RWPE1 (cell line): ENCODE measurements at regions not wholly inside any gene's neighbourhood (a gene's known extent, or its start where the extent isn't known, plus 50 kb on each side); places are given as distances from the start of the nearest gene placed in this dataset.
"Not testable (repeated sequence)": the region's sequence is repeated elsewhere in the genome, so short reads cannot be mapped to it uniquely, and the experiment has no call there.

ENCODE experiments used
- CTCF ChIA-PET: fragments of 350-600 bp; sonication (Branson Sonifier 250); formaldehyde crosslinking; extraction: SDS; loops from one replicate; lab custom pipeline; 2021; lab: Yijun Ruan, JAX
- POLR2A ChIA-PET: fragments of 400-600 bp; formaldehyde crosslinking; extraction: SDS; loops from one replicate; lab custom pipeline; 2020; ENCODE audit warnings: antibody characterized with exemption; ENCODE audit not compliant: low non-redundant PET; lab: Yijun Ruan, JAX
- DNase-seq: peaks from one replicate; pipeline ENCODE4 v3.0.0; 2012; ENCODE audit warnings: low spot score
- H3K27ac ChIP-seq: fragments of 450-650 bp; 2 replicates; pipeline ENCODE4 v1.5.1; 2017
- TF ChIP-seq, protein P1 (sequence below): fragments of 450-650 bp; conservative IDR thresholded peaks from 2 replicates; pipeline ENCODE4 v1.5.1; 2017; ENCODE audit warnings: low read depth, mild to moderate bottlenecking

DNA sequence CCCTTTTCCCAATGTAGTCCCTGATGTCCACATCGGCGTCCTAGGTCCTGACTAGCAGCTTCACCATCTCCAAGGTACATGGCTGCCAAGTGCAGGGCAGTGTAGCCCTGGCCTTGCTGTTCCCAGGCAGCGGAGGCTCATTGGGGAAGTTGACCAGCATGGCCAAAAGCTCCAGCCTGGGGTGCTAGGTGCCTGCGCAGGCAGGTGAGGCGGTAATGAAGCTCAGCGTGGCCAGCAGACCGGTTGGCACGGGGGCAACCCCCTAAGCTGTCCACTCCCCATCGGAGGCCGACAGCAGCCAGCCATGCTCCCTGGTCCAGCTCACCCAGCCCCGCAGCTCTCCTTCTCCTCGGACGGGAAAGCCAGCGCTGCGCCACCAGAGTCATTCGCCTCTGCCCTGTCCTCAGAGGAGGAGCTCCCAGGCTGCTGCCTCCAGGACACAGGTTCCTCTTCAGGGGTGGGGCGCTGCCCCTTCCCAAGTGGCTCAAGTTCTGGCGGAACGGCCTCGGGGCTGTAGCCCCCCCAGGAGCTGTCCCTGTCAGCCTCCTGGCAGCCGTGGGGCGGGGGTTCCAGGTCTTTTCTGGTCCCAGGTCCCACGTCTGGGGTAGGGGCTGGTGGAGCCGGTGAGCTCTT, 1218.2 kb downstream of the FOXD4L5 start:
- ChIA-PET POLR2A (no interaction called here), CTCF (no interaction called here)
- H3K27ac ChIP-seq: no peak overlapping the region
- TF ChIP-seq, protein P1, sequence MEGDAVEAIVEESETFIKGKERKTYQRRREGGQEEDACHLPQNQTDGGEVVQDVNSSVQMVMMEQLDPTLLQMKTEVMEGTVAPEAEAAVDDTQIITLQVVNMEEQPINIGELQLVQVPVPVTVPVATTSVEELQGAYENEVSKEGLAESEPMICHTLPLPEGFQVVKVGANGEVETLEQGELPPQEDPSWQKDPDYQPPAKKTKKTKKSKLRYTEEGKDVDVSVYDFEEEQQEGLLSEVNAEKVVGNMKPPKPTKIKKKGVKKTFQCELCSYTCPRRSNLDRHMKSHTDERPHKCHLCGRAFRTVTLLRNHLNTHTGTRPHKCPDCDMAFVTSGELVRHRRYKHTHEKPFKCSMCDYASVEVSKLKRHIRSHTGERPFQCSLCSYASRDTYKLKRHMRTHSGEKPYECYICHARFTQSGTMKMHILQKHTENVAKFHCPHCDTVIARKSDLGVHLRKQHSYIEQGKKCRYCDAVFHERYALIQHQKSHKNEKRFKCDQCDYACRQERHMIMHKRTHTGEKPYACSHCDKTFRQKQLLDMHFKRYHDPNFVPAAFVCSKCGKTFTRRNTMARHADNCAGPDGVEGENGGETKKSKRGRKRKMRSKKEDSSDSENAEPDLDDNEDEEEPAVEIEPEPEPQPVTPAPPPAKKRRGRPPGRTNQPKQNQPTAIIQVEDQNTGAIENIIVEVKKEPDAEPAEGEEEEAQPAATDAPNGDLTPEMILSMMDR: no peak
- no peak for DNase-seq

DNA sequence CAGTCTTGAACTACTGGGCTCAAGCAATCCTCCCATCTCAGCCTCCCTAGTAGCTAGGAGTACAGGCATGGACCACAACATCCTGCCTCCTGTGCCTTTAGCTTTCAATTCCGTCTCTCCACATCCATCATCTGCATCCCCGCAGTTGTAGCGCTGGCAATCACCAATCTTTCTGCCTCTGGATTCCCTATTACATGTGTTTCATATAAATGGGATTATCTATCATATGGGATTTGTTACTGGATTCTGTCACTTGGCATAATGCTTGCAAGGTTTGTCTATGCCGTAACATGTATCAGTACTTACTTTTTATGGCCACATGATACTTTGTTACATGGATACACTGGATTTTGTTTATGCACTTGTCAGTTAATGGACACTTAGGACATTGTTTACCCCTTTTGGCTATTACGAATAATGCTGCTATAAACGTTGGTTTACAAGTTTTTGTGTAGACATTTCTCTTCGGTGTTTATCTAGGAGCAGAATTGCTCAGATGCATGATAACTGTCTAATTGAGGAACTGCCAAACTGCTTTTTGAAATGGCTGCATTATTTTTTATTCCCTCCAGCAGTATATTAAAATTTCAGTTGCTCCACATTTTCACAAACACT, 1223.9 kb downstream of the FOXD4L5 start:
- ChIA-PET POLR2A (no interaction called here), CTCF (no interaction called here)
- no peak overlapping the region for H3K27ac ChIP-seq
- TF ChIP-seq, protein P1: no peak
- DNase-seq: no peak

DNA sequence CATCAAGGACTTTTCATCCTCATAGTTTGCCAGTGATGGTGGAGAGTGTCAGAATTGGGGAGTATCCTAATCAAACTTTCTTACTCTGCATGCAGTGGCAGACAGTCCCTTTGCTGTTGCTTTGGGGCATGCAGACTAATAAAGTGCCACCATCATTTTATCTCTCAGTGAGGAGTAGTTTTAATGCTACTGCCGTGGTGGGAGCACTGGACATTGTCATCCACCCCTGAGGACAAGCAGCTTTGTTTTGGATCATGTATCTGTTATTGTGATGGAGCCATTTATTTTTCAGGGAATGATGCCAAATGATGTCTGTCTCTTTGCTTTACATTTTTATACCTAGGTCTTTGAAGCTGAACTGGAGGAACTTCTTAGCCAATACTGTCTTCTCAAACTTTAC, 1226.9 kb downstream of the FOXD4L5 start:
- POLR2A ChIA-PET, CTCF ChIA-PET: not testable (repeated sequence)

DNA sequence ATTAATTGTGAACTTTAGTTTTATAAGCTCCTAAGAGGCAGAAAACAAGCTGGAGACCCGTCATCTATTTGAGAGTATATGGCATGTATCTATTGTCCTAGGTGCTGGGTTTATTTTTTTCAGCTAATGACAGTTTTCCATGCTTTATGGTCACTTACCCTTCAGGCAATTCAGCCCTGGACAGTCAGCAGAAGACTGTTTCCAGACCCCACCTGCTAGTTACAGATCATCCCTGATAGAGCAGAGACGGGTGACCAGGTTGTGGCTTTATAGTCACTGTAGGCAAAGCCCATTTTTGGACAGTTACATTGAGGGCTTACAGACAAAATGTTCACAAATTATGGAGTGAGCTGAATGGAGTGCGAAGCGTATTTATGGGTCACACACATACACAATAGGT, 1227.5 kb downstream of the FOXD4L5 start:
- H3K27ac ChIP-seq: no peak overlapping the region
- ChIA-PET CTCF (no interaction called here), POLR2A (no interaction called here)
- TF ChIP-seq, protein P1: no peak
- no peak for DNase-seq

More for the DNA sequence above, 1226.9 kb downstream of the FOXD4L5 start:
- not testable (repeated sequence) for DNase-seq, H3K27ac ChIP-seq

DNA sequence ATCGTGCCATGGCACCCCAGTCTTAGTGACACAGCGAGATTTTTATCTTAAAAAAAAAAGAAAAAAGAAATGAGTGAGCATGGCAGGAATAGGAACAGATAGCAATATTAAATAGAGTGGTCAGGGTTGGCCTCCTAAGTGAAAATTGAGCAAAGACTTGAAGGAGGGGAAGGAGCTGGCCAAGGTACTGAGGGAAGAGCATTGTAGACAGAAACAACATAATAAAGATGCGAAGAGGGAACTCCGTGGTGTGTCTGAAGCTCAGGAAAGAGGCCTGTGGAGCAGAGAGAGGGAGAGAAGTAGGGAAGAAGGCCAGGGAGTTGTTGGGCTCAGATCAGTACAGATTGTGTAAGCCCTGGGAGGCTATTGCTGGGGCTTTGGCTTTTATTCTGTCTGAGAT, 1256.1 kb downstream of the FOXD4L5 start:
- CTCF ChIA-PET: not testable (repeated sequence)

DNA sequence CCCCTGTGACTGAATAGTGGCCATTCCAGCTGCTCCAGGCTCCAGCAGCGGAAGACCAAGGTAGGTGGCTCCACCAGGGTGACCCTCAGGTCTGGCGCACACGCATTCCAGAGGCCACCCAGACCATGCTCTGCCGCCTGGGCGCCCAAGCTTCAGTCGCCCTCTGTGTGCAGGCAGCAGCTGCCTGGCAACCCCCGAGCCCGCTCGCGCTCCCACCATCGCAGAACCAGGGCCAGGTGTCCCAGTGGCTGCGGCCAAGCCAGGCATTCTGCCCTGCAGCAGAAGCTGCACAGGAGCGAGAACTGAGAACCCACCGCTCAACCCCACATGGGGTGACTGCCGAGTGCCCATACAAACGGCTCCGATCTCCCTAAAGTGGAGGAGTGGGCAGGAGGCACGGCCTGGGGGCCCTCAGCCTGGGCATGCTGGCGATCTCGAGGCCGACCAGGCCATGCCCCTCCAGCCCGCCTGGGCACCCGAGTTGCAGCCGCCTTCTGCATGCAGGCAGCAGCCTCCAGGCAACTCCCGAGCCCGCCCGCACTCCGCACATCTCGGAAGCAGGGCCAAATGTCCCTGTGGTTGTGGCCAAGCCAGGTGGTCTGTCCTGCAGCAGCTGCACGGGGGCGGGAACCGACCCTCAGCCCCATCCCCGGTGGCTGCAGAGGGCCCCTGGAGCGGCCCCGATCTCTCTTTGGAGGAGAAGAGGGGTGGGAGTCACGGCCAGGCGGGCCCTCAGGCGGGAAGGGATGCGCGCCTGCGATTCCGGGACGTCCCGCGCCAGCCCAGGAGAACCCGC, 1264.1 kb downstream of the FOXD4L5 start:
- H3K27ac ChIP-seq, DNase-seq, POLR2A ChIA-PET, CTCF ChIA-PET: not testable (repeated sequence)

More for the DNA sequence above, 1256.1 kb downstream of the FOXD4L5 start:
- H3K27ac ChIP-seq, DNase-seq, POLR2A ChIA-PET: not testable (repeated sequence)

DNA sequence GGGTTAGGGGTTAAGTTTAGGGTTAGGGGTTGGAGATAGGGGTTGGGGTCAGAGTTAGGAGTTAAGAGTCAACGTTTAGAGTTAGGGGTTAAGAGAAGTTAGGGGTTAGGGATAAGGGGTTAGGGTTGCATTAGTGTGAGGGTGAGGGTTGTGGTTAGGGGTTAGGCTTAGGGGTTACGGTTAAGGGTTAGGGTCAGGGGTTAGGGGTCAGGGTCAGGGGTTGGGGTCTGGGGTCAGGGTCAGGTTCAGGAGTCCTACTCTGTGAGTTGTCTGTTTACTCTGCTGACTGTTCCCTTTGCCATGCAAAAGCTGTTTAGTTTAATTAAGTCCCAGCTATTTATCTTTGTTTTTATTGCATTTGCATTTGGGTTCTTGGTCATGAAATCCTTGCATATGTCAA, 1267.3 kb downstream of the FOXD4L5 start:
- POLR2A ChIA-PET: not testable (repeated sequence)

DNA sequence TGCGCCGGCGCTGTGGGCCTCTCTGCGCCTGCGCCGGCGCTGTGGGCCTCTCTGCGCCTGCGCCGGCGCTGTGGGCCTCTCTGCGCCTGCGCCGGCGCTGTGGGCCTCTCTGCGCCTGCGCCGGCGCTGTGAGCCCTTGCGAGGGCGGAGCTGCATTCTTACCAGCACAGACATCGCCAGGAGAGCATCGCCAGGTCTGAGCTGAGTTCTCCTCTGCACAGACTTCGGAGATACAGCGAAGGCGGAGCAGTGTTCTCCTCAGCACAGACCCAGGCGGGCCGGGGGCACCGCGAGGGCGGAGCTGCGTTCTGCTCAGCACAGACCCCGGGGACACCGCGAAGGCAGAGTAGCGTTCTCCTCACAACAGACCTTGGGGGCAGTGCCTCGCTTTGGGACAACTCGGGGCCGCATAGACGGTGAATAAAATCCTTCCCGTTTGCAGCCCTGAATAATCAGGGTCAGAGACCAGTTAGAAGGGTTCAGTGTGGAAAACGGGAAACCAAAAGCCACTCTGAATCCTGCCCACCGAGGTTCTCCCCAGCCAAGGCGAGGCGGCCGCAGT, 1268.1 kb downstream of the FOXD4L5 start:
- CTCF ChIA-PET: not testable (repeated sequence)
- H3K27ac ChIP-seq: peak overlapping the region; percentile 72

More for the DNA sequence above, 1267.3 kb downstream of the FOXD4L5 start:
- DNase-seq, H3K27ac ChIP-seq, CTCF ChIA-PET: not testable (repeated sequence)

DNA sequence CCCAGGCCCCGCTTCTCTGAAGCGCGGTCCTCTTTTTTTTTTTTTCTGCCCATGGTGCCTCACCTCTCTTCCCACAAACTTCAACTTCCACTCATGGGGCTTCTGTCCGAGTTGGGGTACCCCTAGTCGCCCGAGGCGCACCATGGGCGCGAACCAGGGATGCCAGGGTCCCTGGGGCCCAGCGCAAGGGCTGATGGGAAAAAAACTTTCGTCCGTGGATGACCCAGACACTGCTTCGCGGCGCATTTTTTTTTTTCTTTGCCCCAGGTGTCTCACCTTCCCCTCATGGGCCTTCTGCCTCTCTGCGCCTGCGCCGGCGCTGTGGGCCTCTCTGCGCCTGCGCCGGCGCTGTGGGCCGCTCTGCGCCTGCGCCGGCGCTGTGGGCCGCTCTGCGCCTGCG, 1268.8 kb downstream of the FOXD4L5 start:
- CTCF ChIA-PET, H3K27ac ChIP-seq, DNase-seq, POLR2A ChIA-PET: not testable (repeated sequence)

More for the DNA sequence above, 1268.1 kb downstream of the FOXD4L5 start:
- DNase-seq: peak; percentile 34
- POLR2A ChIA-PET: not testable (repeated sequence)
